ENCODE measurements at regions not wholly inside any gene's neighbourhood (a gene's known extent, or its start where the extent isn't known, plus 50 kb on each side); places are given as distances from the start of the nearest gene placed in this dataset.
"Not testable (repeated sequence)": the region's sequence is repeated elsewhere in the genome, so short reads cannot be mapped to it uniquely, and the experiment has no call there.

GRCh38 chr3:27022096-27022761 is 347.0 kb downstream of the NEK10 start:
- H3K4me3 ChIP-seq (ENCODE audit: low read depth, low read length) = no peak overlapping the region
- WGBS (ENCODE audit: insufficient coverage) = 87% methylated on average over 4 of the region's 5 CpGs
- no peaks in the 10 kb centered on the region for H3K27me3 ChIP-seq (ENCODE audit: control insufficient read depth, insufficient read depth, low read length)
- no peaks in the 10 kb centered on the region for H3K9me3 ChIP-seq (ENCODE audit: control insufficient read depth, insufficient read depth, low read length)
- no peak for DNase-seq (ENCODE audit: low read depth in 4 of 6, low spot score in 6 of 6)
- H3K27ac ChIP-seq (ENCODE audit: low read depth, low read length) = no peak overlapping the region
- no peaks in the 10 kb centered on the region for H3K36me3 ChIP-seq (ENCODE audit: control insufficient read depth, insufficient read depth, low read length)
- H3K4me1 ChIP-seq (ENCODE audit: control insufficient read depth, insufficient read depth, low read length) = peaks cover 4% of the 10 kb centered on the region

- no CpG with 5 or more reads among the region's 1 CpG for WGBS (ENCODE audit: insufficient coverage)
- H3K27me3 ChIP-seq (ENCODE audit: control insufficient read depth, insufficient read depth, low read length) = no peaks in the 10 kb centered on the region
- DNase-seq (ENCODE audit: low read depth in 4 of 6, low spot score in 6 of 6) = no peak
- peaks cover 4% of the 10 kb centered on the region for H3K4me1 ChIP-seq (ENCODE audit: control insufficient read depth, insufficient read depth, low read length)
- H3K9me3 ChIP-seq (ENCODE audit: control insufficient read depth, insufficient read depth, low read length) = no peaks in the 10 kb centered on the region
- no peak overlapping the region for H3K27ac ChIP-seq (ENCODE audit: low read depth, low read length)
- H3K4me3 ChIP-seq (ENCODE audit: low read depth, low read length) = no peak overlapping the region
- H3K36me3 ChIP-seq (ENCODE audit: control insufficient read depth, insufficient read depth, low read length) = no peaks in the 10 kb centered on the region
Observed at GRCh38 chr3:27024493-27024892, 344.7 kb downstream of the NEK10 start.

GRCh38 chr3:27025718-27026117 is 343.5 kb downstream of the NEK10 start:
- peak in 3 of 6 donors; percentile 2 to 25 (median 25) for DNase-seq (ENCODE audit: low read depth in 4 of 6, low spot score in 6 of 6)
- Histone ChIP-seq H3K27ac (ENCODE audit: low read depth, low read length) (no peak overlapping the region), H3K4me3 (ENCODE audit: low read depth, low read length) (no peak overlapping the region), H3K4me1 (ENCODE audit: control insufficient read depth, insufficient read depth, low read length) (peaks cover 4% of the 10 kb centered on the region), H3K36me3 (ENCODE audit: control insufficient read depth, insufficient read depth, low read length) (no peaks in the 10 kb centered on the region), H3K27me3 (ENCODE audit: control insufficient read depth, insufficient read depth, low read length) (no peaks in the 10 kb centered on the region), H3K9me3 (ENCODE audit: control insufficient read depth, insufficient read depth, low read length) (no peaks in the 10 kb centered on the region)
- 50% methylated on average over 1 of the region's 2 CpGs for WGBS (ENCODE audit: insufficient coverage)

GRCh38 chr3:27031476-27031875 is 337.7 kb downstream of the NEK10 start:
- H3K36me3 ChIP-seq (ENCODE audit: control insufficient read depth, insufficient read depth, low read length) = no peaks in the 10 kb centered on the region
- H3K4me1 ChIP-seq (ENCODE audit: control insufficient read depth, insufficient read depth, low read length) = no peaks in the 10 kb centered on the region
- no CpG with 5 or more reads among the region's 4 CpGs for WGBS (ENCODE audit: insufficient coverage)
- H3K27me3 ChIP-seq (ENCODE audit: control insufficient read depth, insufficient read depth, low read length) = no peaks in the 10 kb centered on the region
- no peak for DNase-seq (ENCODE audit: low read depth in 4 of 6, low spot score in 6 of 6)
- no peak overlapping the region for H3K4me3 ChIP-seq (ENCODE audit: low read depth, low read length)
- H3K9me3 ChIP-seq (ENCODE audit: control insufficient read depth, insufficient read depth, low read length) = no peaks in the 10 kb centered on the region
- H3K27ac ChIP-seq (ENCODE audit: low read depth, low read length) = no peak overlapping the region

GRCh38 chr3:27034255-27034654 is 334.9 kb downstream of the NEK10 start:
- H3K27me3 ChIP-seq (ENCODE audit: control insufficient read depth, insufficient read depth, low read length) = no peaks in the 10 kb centered on the region
- DNase-seq (ENCODE audit: low read depth in 4 of 6, low spot score in 6 of 6) = no peak
- no peak overlapping the region for H3K4me3 ChIP-seq (ENCODE audit: low read depth, low read length)
- H3K27ac ChIP-seq (ENCODE audit: low read depth, low read length) = no peak overlapping the region
- H3K4me1 ChIP-seq (ENCODE audit: control insufficient read depth, insufficient read depth, low read length) = no peaks in the 10 kb centered on the region
- H3K36me3 ChIP-seq (ENCODE audit: control insufficient read depth, insufficient read depth, low read length) = no peaks in the 10 kb centered on the region
- H3K9me3 ChIP-seq (ENCODE audit: control insufficient read depth, insufficient read depth, low read length) = no peaks in the 10 kb centered on the region

- no peaks in the 10 kb centered on the region for H3K27me3 ChIP-seq (ENCODE audit: control insufficient read depth, insufficient read depth, low read length)
- no peaks in the 10 kb centered on the region for H3K36me3 ChIP-seq (ENCODE audit: control insufficient read depth, insufficient read depth, low read length)
- no peak overlapping the region for H3K27ac ChIP-seq (ENCODE audit: low read depth, low read length)
- no peaks in the 10 kb centered on the region for H3K4me1 ChIP-seq (ENCODE audit: control insufficient read depth, insufficient read depth, low read length)
- H3K9me3 ChIP-seq (ENCODE audit: control insufficient read depth, insufficient read depth, low read length) = no peaks in the 10 kb centered on the region
- no peak overlapping the region for H3K4me3 ChIP-seq (ENCODE audit: low read depth, low read length)
- no peak for DNase-seq (ENCODE audit: low read depth in 4 of 6, low spot score in 6 of 6)
Observed at GRCh38 chr3:27040674-27041073, 328.5 kb downstream of the NEK10 start.

- H3K27ac ChIP-seq (ENCODE audit: low read depth, low read length); H3K27me3 ChIP-seq (ENCODE audit: control insufficient read depth, insufficient read depth, low read length); H3K9me3 ChIP-seq (ENCODE audit: control insufficient read depth, insufficient read depth, low read length); DNase-seq (ENCODE audit: low read depth in 4 of 6, low spot score in 6 of 6); H3K4me1 ChIP-seq (ENCODE audit: control insufficient read depth, insufficient read depth, low read length); H3K4me3 ChIP-seq (ENCODE audit: low read depth, low read length); H3K36me3 ChIP-seq (ENCODE audit: control insufficient read depth, insufficient read depth, low read length): not testable (repeated sequence)
- no CpG with 5 or more reads among the region's 2 CpGs for WGBS (ENCODE audit: insufficient coverage)
Observed at GRCh38 chr3:27042541-27042940, 326.6 kb downstream of the NEK10 start.

GRCh38 chr3:27043328-27043955 is 325.7 kb downstream of the NEK10 start:
- H3K4me3 ChIP-seq (ENCODE audit: low read depth, low read length) = no peak overlapping the region
- no peaks in the 10 kb centered on the region for H3K36me3 ChIP-seq (ENCODE audit: control insufficient read depth, insufficient read depth, low read length)
- H3K9me3 ChIP-seq (ENCODE audit: control insufficient read depth, insufficient read depth, low read length) = peaks cover 5% of the 10 kb centered on the region
- H3K27ac ChIP-seq (ENCODE audit: low read depth, low read length) = no peak overlapping the region
- no peaks in the 10 kb centered on the region for H3K4me1 ChIP-seq (ENCODE audit: control insufficient read depth, insufficient read depth, low read length)
- peak in 1 of 6 donors; percentile 14 for DNase-seq (ENCODE audit: low read depth in 4 of 6, low spot score in 6 of 6)
- H3K27me3 ChIP-seq (ENCODE audit: control insufficient read depth, insufficient read depth, low read length) = no peaks in the 10 kb centered on the region
- WGBS (ENCODE audit: insufficient coverage) = 20% methylated on average over 3 of the region's 8 CpGs

- Histone ChIP-seq H3K36me3 (ENCODE audit: control insufficient read depth, insufficient read depth, low read length) (no peaks in the 10 kb centered on the region), H3K27me3 (ENCODE audit: control insufficient read depth, insufficient read depth, low read length) (no peaks in the 10 kb centered on the region), H3K4me1 (ENCODE audit: control insufficient read depth, insufficient read depth, low read length) (no peaks in the 10 kb centered on the region), H3K4me3 (ENCODE audit: low read depth, low read length) (no peak overlapping the region), H3K9me3 (ENCODE audit: control insufficient read depth, insufficient read depth, low read length) (peaks cover 5% of the 10 kb centered on the region), H3K27ac (ENCODE audit: low read depth, low read length) (no peak overlapping the region)
- no peak for DNase-seq (ENCODE audit: low read depth in 4 of 6, low spot score in 6 of 6)
- 86% methylated on average over 1 of the region's 2 CpGs for WGBS (ENCODE audit: insufficient coverage)
Observed at GRCh38 chr3:27044931-27045481, 324.2 kb downstream of the NEK10 start.

GRCh38 chr3:27046351-27046750 is 322.8 kb downstream of the NEK10 start:
- Histone ChIP-seq H3K27ac (ENCODE audit: low read depth, low read length) (no peak overlapping the region), H3K27me3 (ENCODE audit: control insufficient read depth, insufficient read depth, low read length) (no peaks in the 10 kb centered on the region), H3K36me3 (ENCODE audit: control insufficient read depth, insufficient read depth, low read length) (no peaks in the 10 kb centered on the region), H3K4me3 (ENCODE audit: low read depth, low read length) (no peak overlapping the region), H3K9me3 (ENCODE audit: control insufficient read depth, insufficient read depth, low read length) (peaks cover 5% of the 10 kb centered on the region), H3K4me1 (ENCODE audit: control insufficient read depth, insufficient read depth, low read length) (no peaks in the 10 kb centered on the region)
- DNase-seq (ENCODE audit: low read depth in 4 of 6, low spot score in 6 of 6) = no peak
